ENCODE measurements at regions not wholly inside any gene's neighbourhood (a gene's known extent, or its start where the extent isn't known, plus 50 kb on each side); places are given as distances from the start of the nearest gene placed in this dataset.
"Not testable (repeated sequence)": the region's sequence is repeated elsewhere in the genome, so short reads cannot be mapped to it uniquely, and the experiment has no call there.

GRCh38 chr22:48497743-48498520, 1329.7 kb downstream of the BRD1 start:
- not testable (repeated sequence) for DNase-seq

GRCh38 chr22:48496987-48497650, 1330.6 kb downstream of the BRD1 start:
- DNase-seq, result no peak

DNA sequence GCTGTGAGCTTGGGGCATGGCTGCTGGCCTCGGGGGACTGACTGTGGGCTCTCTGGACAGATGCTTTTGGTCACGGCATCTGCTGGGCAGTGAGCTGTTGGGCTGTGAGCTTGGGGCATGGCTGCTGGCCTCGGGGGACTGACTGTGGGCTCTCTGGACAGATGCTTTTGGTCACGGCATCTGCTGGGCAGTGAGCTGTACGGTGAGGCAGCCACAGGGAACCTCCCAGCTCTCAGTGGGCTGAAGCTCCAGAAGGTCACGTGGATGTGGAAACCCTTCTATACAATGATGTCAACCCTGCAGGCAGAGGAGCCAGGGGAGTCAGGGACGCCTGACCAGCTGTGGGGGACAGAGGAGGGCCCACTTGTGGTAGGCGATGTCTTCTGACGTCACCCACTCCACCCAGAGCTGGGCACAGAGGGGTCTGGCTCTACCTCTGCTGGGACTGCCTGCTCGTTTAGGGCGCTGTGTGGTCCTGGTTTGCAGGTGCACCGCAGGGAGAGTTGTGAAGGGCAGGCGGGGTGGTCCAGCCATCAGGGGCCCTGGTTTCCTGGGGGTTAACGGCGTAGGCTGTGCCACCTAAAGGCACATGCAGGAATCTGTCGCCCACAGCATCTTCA, 1331.3 kb downstream of the BRD1 start:
- DNase-seq, result no peak

- no peak for DNase-seq
Observed at GRCh38 chr22:48495751-48496080, 1332.0 kb downstream of the BRD1 start.

GRCh38 chr22:48494968-48495750, 1332.5 kb downstream of the BRD1 start:
- no peak for DNase-seq

DNA sequence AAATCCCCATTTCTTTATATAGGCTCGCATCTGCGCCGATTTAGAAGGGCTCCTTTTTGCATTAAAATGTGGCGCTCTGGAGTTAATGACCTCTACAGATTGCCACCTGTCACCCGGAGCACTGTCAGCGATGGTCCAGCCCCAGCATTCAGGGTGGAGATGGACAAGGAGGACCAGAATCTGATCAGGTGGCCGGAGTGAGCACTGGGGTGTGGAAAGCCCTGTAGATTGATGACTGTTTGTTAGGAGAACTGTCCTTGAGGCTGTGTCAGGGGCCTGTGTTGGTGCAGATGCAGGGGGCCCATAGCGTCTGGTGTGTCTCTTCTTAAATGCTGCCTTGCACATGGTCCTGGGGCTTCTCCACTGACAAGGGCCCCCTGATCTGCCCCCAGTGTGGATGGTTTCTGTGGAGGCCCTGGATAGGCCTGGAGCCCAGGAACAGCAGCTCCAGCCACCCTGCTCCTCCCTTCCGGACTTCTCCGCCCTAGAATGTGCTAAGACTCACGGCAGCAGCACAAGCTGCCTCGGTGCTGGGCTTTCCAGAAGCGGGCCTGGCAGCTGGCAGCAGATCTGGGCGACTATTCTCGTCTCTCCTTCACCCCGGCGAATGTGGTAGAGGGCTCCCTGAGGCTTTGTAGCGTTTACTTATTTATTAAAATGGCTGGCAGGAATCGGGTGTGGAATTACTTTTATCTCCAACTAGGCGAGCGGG, 1333.3 kb downstream of the BRD1 start:
- no peak for DNase-seq

- no peak for DNase-seq
Observed at GRCh38 chr22:48493733-48494132, 1333.9 kb downstream of the BRD1 start.

GRCh38 chr22:48492366-48493320, 1335.0 kb downstream of the BRD1 start:
- DNase-seq, result peak; percentile 57

- DNase-seq, result no peak
Observed at GRCh38 chr22:48491451-48491941, 1336.2 kb downstream of the BRD1 start.

GRCh38 chr22:48490500-48491411, 1336.9 kb downstream of the BRD1 start:
- DNase-seq, result no peak

DNA sequence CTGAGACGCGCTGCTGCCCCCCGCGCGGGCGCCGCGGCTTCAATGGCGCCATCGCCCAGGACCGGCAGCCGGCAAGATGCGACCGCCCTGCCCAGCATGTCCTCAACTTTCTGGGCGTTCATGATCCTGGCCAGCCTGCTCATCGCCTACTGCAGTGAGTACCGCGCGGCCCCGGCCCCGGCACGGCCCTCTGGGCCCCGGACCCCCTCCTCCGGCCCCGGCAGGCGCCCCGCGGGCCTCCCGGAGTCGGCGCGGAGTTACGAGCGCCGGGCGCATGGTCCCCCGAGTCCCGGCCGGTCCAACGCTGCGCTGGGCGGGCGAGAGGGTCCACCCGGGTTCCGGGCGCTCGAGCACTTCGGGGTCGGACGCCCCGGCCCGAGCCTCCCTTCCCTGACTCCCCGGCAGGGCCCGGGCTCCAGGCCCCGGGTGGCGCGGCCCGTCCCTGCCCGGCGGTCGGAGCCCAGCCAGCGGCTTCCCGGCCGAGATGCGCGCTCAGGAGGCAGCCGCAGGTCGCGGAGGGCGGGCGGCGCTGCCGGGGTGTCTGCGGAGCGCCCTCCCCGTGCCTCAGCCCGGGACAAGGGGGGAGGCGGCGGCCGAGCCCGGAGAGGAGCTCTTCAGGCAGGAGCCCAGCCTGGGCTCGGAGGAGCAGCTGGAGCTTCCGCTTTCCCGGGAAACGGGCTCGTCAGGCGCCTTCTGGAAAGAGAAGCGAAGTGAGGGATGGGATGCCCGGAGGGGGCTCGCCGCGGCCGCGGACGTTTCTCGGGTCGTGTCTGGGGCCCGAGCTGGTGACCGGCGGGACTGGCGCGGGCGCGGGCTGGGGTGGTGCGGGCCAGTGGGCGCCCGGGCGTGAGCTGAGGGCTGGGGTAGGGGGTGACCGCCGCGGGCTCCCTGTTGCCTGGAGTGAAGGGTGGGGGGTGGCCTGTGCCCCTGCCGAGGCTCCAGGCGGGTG, 1337.8 kb downstream of the BRD1 start:
- DNase-seq, result no peak

DNA sequence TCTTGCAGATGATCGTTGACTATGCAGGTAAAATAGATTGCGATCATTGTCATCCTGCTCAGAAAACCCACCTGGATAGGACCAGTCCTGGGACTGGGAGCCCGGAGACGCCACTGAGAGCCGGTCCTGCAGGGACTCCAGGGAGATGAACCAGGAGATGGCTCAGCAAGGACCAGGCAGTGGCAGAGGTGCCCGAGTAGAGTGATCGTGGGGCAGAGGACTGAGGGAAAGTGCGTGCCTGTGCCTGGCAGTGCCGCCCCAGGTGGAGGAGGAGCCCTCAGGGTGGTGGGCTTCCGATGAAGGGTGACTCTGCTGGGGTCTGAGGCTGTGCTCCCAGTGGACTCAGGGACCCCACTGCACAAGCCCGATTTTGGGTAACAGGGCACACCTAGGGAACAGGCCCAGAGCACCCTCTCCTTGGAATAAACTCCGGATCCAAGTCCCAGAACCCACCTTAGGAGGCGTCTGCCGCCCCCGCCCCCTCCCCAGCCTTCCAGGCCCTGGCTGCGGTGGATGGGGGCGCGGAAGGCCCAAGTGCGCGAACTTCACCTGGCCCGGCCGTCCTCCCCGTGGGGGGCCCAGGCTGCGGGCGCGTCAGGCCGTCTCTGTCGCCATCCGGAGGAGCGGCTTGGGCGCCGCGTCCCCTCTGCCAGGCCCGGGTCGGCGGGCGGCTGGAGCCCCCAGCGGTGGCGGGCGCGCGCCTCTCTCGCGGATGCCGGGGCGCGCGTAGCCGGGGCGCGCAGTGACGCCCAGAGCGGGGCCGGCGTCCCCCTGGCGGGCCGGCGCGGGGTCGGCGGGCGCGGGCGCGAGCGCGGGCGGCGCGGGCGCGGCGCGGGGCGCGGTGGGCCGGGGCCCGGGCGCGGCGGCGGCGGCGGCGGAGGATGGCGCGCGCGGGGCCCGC, 1338.8 kb downstream of the BRD1 start:
- no peak for DNase-seq

- no peak for DNase-seq
Observed at GRCh38 chr22:48488149-48488551, 1339.5 kb downstream of the BRD1 start.

GRCh38 chr22:48486558-48486957, 1341.1 kb downstream of the BRD1 start:
- no peak for DNase-seq

DNA sequence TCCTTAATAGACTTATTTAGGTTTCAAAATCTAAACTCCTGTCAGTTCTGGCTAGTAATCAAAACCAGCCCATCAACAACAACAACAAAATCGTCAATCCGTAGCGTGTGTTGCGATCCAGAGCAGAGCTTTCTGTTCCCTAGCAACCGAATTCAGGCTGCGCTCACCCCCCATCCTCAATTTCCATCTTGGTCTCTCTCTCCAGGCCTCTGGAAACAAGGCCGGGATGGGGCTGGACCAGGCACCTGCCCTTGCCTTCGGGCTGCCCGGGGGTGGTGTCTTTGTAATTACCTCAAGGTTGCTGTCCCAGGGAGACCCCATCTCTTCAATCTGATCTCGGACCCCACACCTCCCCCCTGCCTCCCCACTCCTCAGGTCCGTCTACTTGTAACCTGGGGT, 1341.5 kb downstream of the BRD1 start:
- DNase-seq, result no peak

DNA sequence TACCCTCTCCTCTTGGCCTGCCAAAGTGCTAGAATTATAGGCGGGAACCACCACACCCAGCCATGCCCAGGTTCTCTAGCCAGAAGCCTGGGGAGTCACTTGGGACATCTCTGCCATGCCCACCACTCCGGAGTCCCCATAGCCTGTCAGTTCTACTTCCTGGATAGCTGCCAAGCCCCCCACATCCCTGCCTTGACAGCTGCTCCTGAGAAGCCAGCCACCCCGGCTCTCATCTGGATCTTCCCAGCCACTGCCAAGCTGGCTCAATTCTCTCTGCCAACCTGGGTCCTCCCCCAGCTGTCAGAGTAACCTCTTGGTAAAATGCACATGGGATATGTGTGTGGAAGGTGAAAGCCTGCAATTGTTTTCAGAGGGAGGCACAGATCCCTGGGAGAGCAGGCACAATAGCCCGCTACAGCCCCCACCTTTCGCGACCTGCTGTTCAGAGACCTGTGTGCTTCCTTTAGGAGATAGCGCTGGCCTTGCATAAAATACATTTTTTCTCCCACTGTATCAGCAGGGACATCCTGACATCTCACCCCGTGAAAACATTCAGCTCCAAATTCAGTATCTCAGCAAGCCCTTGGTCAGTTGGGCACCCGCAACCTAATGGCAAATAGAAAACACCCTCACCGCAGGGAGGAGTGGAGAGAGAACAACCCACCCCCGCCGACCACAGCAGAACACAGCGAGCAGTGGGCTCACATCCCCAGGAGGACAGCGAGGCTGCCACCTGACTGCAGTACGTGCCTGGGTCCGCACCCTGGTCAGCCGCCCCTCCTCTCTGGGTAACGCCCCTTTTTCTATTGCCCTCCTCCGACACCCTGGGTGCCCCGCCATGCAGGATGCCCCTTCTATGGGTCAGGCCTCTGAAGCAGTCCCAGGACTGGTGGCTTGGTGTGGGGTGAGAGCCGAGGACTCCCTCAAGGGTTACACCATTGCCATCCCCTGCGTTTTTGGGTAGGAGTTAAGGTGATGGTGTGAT, 1342.2 kb downstream of the BRD1 start:
- DNase-seq, result no peak
